Ishikawa (cell line): ENCODE measurements at regions not wholly inside any gene's neighbourhood (a gene's known extent, or its start where the extent isn't known, plus 50 kb on each side); places are given as distances from the start of the nearest gene placed in this dataset.

Experiments used
- CEBPB ChIP-seq: IDR thresholded peaks from 2 replicates; pipeline ENCODE4 v1.6.1; 2012
- CREB1 ChIP-seq: IDR thresholded peaks from 2 replicates; pipeline ENCODE4 v1.6.1; 2012; ENCODE audit warnings: low read depth
- EGR1 ChIP-seq: IDR thresholded peaks from 2 replicates; pipeline ENCODE4 v1.6.1; 2012
- EP300 ChIP-seq: IDR thresholded peaks from 2 replicates; pipeline ENCODE4 v1.6.1; 2012; ENCODE audit warnings: borderline replicate concordance
- FOXM1 ChIP-seq: IDR thresholded peaks from 2 replicates; pipeline ENCODE4 v1.6.1; 2012; ENCODE audit warnings: low read depth, borderline replicate concordance
- MAX ChIP-seq: IDR thresholded peaks from 2 replicates; pipeline ENCODE4 v1.6.1; 2012
- NFIC ChIP-seq: IDR thresholded peaks from 2 replicates; pipeline ENCODE4 v1.6.1; 2012
- RAD21 ChIP-seq: IDR thresholded peaks from 2 replicates; pipeline ENCODE4 v1.6.1; 2012; ENCODE audit warnings: low read depth
- TAF1 ChIP-seq: IDR thresholded peaks from 2 replicates; pipeline ENCODE4 v1.6.1; 2012; ENCODE audit warnings: low read depth, mild to moderate bottlenecking
- TCF12 ChIP-seq: IDR thresholded peaks from 2 replicates; pipeline ENCODE4 v1.6.1; 2012; ENCODE audit warnings: low read depth
- TEAD4 ChIP-seq: IDR thresholded peaks from 2 replicates; pipeline ENCODE4 v1.6.1; 2012
- YY1 ChIP-seq: IDR thresholded peaks from 2 replicates; pipeline ENCODE4 v1.6.1; 2012; ENCODE audit warnings: low read depth
- ZBTB7A ChIP-seq: IDR thresholded peaks from 2 replicates; pipeline ENCODE4 v1.6.1; 2012; ENCODE audit warnings: low read depth
- TF ChIP-seq, protein P1 (sequence below): IDR thresholded peaks from 2 replicates; pipeline ENCODE4 v1.6.1; 2012; ENCODE audit warnings: low read depth, mild to moderate bottlenecking
- TF ChIP-seq, protein P2 (sequence below): IDR thresholded peaks from 2 replicates; pipeline ENCODE4 v1.6.1; 2012

- no peak for TF ChIP-seq NFIC
- TF ChIP-seq TCF12 = no peak
- no peak for TF ChIP-seq MAX
- TF ChIP-seq CREB1 = no peak
- no peak for TF ChIP-seq EGR1
- no peak for TF ChIP-seq EP300
- TF ChIP-seq FOXM1 = no peak
- TF ChIP-seq RAD21 = no peak
These were observed 72.6 kb upstream of the PPARGC1A start for GRCh38 chr4:23962462-23962861.

DNA sequence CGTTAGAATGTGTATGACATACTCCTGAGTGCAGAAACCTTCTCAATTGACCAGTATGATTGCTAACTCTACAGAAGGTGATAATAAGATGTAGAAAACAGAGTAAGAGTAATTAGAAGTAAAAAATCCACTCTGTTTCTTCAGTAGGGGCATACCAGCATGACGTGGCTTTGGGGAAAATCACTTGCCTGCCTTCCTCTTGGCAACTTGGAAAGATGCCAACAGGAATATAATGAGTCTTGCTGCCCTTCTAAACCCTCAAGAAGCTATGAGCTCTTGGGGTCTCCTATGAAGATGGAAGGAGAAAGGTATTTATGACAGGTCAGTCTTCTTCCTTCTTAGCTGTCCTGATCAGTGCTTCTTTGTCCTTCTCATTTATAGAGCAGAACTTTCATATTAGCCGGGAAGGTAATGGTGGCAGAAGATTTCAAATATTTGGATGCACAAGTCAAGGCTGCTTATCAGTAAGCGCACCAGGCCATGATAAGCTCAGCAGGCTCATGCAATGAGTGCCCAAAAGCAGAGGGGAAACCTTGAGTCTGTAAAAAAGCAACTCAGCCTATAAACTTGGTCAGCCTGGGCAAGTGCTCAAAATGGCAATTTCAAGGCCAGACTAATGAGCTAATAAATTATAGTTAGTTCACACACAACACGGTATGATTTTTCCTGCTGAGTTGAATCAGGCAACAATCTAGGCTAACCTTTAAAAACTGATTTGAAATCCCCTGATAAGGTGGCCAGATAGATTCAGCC lies 69.7 kb upstream of the PPARGC1A start:
- no peak for TF ChIP-seq CREB1
- TF ChIP-seq NFIC = 0 out of 2 replicates have a peak, but pooled peaks have one; percentile 11

DNA sequence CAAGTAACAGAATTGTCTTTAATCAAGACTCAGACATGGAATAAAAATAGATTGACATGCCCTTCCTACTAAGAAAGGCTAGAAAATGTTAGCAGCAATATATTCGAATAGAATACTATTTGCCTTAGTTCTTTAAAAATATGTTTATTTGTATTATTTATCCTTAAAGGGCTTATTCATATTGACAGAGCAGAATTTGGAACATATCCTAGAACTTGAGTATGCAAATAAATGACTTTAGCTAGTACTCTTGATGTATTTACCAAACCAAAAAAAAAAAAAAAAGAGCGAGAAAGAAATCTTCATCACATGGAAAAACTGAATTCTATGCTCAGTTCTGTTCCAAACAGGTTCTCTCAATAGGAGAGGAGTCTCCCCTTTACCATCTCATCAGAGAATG lies 68.9 kb upstream of the PPARGC1A start:
- TF ChIP-seq CREB1 = no peak
- TF ChIP-seq TCF12 = no peak
- TF ChIP-seq CEBPB = no peak
- no peak for TF ChIP-seq ZBTB7A
- TF ChIP-seq, protein P1, sequence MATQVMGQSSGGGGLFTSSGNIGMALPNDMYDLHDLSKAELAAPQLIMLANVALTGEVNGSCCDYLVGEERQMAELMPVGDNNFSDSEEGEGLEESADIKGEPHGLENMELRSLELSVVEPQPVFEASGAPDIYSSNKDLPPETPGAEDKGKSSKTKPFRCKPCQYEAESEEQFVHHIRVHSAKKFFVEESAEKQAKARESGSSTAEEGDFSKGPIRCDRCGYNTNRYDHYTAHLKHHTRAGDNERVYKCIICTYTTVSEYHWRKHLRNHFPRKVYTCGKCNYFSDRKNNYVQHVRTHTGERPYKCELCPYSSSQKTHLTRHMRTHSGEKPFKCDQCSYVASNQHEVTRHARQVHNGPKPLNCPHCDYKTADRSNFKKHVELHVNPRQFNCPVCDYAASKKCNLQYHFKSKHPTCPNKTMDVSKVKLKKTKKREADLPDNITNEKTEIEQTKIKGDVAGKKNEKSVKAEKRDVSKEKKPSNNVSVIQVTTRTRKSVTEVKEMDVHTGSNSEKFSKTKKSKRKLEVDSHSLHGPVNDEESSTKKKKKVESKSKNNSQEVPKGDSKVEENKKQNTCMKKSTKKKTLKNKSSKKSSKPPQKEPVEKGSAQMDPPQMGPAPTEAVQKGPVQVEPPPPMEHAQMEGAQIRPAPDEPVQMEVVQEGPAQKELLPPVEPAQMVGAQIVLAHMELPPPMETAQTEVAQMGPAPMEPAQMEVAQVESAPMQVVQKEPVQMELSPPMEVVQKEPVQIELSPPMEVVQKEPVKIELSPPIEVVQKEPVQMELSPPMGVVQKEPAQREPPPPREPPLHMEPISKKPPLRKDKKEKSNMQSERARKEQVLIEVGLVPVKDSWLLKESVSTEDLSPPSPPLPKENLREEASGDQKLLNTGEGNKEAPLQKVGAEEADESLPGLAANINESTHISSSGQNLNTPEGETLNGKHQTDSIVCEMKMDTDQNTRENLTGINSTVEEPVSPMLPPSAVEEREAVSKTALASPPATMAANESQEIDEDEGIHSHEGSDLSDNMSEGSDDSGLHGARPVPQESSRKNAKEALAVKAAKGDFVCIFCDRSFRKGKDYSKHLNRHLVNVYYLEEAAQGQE = no peak
- no peak for TF ChIP-seq FOXM1
- no peak for TF ChIP-seq TEAD4
- no peak for TF ChIP-seq EP300

- TF ChIP-seq RAD21 (peak; percentile 39), FOXM1 (no peak)
These were observed 67.6 kb upstream of the PPARGC1A start for GRCh38 chr4:23957465-23957864.

DNA sequence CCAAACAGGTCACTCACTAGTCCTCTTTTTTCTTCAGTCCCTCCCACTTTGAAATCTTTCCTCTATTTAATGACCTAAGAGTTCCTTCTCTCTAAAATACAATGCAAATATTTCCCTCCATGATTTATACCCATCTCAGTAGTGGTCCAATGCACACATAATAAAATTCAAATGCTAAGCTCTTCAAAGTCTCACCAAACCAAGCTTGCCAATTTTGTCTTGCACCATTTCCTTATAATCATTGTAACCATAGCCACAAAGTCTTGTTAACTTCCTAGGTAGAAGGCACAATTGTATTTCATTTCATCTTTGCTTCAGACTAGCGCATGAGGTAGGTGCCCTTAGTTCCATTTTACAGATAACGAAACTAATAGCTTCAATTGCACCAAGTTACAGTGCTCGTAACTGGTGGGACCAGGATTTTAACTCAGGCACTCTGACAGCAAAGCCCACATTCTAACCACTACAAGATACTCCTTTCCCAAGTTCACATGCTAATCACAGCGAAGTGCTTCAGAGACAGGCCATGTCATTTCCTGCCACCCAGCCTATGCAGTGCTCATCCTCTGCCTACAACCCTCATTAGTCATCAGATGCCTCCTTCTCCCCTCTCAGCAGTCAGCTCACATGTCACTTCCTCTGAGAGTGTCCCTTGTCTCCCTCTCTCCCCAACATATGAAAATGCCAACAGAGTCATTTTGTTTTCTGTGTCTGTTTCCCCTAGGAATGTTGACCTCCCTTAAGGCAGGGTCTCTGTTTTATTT lies 66.9 kb upstream of the PPARGC1A start:
- TF ChIP-seq EP300 (no peak), TAF1 (no peak), FOXM1 (no peak), EGR1 (no peak), ZBTB7A (no peak), RAD21 (no peak), CEBPB (no peak), TCF12 (no peak)

GRCh38 chr4:23952258-23952657 lies 62.4 kb upstream of the PPARGC1A start:
- TF ChIP-seq EP300 = no peak
- TF ChIP-seq, protein P2, sequence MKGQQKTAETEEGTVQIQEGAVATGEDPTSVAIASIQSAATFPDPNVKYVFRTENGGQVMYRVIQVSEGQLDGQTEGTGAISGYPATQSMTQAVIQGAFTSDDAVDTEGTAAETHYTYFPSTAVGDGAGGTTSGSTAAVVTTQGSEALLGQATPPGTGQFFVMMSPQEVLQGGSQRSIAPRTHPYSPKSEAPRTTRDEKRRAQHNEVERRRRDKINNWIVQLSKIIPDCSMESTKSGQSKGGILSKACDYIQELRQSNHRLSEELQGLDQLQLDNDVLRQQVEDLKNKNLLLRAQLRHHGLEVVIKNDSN = no peak
- TF ChIP-seq NFIC = no peak
- no peak for TF ChIP-seq FOXM1
- TF ChIP-seq YY1 = no peak
- TF ChIP-seq TCF12 = no peak
- TF ChIP-seq MAX = no peak
- no peak for TF ChIP-seq CEBPB
- TF ChIP-seq TEAD4 = no peak
- TF ChIP-seq RAD21 = no peak
- TF ChIP-seq TAF1 = no peak
- TF ChIP-seq CREB1 = no peak
- TF ChIP-seq EGR1 = no peak
- TF ChIP-seq ZBTB7A = no peak

DNA sequence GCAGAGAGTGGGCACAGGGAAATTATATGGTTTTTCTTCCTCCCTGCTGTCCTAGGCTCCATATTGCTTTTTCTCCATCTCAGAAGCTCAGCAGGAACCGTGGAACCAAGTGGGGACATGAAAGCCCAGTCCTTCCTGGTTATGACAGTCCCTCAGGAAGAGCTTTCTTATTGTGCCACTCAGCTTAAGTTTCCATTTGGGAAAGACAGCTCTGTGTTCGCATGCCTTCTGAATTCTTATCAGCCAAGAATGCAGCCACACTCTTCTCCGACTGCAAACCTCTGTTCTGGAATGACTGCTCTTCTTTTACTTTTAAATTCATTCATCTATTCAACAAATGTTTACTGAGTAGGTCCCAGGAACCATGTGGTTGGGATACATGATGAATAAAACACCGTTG lies 58.0 kb upstream of the PPARGC1A start:
- TF ChIP-seq, protein P2 = no peak
- TF ChIP-seq CEBPB (no peak), CREB1 (no peak), TCF12 (no peak)
- TF ChIP-seq, protein P1 = no peak
